ENCODE measurements at regions not wholly inside any gene's neighbourhood (a gene's known extent, or its start where the extent isn't known, plus 50 kb on each side); places are given as distances from the start of the nearest gene placed in this dataset.

DNA sequence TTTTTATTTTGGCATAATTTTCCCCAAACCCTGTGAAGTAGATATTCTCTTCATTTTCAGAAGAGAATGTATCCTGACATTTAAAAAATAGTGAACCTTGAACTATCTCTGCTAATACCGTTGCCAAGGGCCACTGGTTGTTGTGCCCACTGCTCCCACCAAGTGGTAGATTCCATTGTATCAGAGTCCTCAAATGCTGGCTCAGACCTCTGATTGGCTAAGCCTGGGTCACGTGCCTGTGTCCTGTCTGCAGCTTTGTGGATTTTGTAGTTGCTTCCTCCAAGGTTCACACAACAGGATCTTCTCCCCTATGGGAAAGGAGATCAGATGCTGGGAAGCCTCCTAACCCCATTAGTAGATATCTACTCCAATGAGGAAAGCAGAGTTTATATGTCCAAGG is 104.8 kb upstream of the CASK start:
- TF ChIP-seq CTCF (IDR thresholded peaks at IDR 0.05; ENCODE audit: insufficient read depth, low read depth, low read length) (no peak), EZH2 (IDR thresholded peaks at IDR 0.05; ENCODE audit: insufficient read depth, low read length) (no peak)
